PFSK-1 (cell line): ENCODE measurements at regions not wholly inside any gene's neighbourhood (a gene's known extent, or its start where the extent isn't known, plus 50 kb on each side); places are given as distances from the start of the nearest gene placed in this dataset.

Experiments
- FOXP2 ChIP-seq: optimal IDR thresholded peaks from 2 replicates; pipeline ENCODE3; 2011; ENCODE audit warnings: borderline replicate concordance, control low read depth, inconsistent platforms; ENCODE audit not compliant: insufficient read depth; ENCODE audit errors: extremely low read length, extremely low read depth
- POLR2AphosphoS5 ChIP-seq: IDR thresholded peaks from 2 replicates; pipeline ENCODE4 v1.6.1; 2012; ENCODE audit warnings: low read depth, mild to moderate bottlenecking, control low read depth, low read length, moderate library complexity
- REST ChIP-seq, 2 experiments: IDR thresholded peaks; 2 replicates each; pipeline versions ENCODE4 v1.6.1 to v1.8.0; 2011 to 2012; ENCODE audit warnings: low read depth in 2 of 2, low read length in 2 of 2, control low read depth in 1 of 2, inconsistent platforms in 1 of 2, mild to moderate bottlenecking in 1 of 2, moderate library complexity in 1 of 2; ENCODE audit not compliant: insufficient read depth in 1 of 2
- SIN3A ChIP-seq: IDR thresholded peaks from 2 replicates; pipeline ENCODE4 v1.6.1; 2012; ENCODE audit warnings: mild to moderate bottlenecking, low read length, moderate library complexity, borderline replicate concordance; ENCODE audit not compliant: insufficient read depth
- TAF1 ChIP-seq: IDR thresholded peaks from 2 replicates; pipeline ENCODE4 v1.6.1; 2012; ENCODE audit warnings: low read length, control low read depth, borderline replicate concordance; ENCODE audit not compliant: insufficient read depth

DNA sequence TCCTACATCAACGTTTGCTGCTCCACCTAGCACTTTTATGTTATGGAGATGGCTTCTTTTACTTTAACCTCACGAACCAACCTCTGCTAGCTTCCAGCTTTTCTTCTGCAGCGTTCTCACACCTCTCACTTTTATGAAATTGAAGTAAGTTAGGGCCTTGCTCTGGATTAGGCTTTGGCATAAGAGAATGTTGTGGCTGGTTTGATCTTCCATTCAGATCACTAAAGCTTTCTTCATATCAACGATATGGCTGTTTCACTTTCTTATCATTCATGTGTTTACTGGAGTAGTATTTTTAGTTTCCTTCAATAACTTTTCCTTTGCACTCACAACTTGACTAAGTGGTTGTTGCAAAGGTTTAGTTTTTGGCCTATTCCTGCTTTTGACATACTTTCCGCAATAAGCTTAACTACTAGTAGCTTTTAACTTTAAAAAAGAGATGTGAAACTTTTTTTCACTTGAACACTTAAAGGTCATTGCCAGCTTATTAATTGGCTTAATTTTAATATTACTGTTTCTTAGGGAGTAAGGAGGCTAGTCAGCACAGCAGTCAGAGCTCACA is 60.0 kb upstream of the SPRY2 start:
- no peak for TF ChIP-seq SIN3A
- TF ChIP-seq TAF1, result no peak
- TF ChIP-seq REST (IDR thresholded peaks at IDR 0.05; ENCODE audit: insufficient read depth in 1 of 2, low read depth in 2 of 2, low read length in 2 of 2), result no peak
- no peak for TF ChIP-seq POLR2AphosphoS5
- no peak for TF ChIP-seq FOXP2

DNA sequence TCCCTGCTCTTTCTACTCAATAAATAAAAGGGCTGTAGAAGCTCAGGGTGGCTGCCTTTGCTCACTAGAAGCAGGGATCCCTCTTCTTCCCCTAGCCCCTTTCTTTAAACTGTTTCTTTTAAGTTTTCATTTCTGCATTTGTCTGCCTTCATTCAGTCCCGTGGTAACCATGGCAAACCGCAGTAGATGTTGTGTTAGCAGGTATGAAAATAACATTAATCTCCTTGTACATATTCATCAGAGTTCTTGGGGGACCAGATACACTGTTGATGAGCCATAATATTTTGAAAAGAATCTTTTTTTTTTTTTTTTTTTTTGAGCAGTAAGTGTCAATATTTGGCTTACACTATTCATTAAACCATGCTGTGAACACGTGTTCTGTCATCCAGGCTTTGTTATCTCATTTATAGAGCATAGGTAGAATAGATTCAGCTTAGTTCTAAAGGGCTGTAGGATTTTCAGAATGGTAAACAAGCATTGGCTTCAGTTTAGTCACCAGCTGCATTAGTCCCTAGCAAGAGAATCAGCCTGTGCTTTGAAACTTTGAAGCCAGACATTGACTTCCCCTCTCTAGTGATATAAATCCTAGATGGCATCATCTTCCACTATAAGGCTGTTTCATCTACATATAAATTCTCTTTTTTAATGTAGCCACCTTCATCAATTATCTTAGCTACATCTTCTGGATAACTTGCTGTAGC is 59.4 kb upstream of the SPRY2 start:
- TF ChIP-seq TAF1, result no peak
- TF ChIP-seq FOXP2, result no peak
- TF ChIP-seq REST (IDR thresholded peaks at IDR 0.05; ENCODE audit: insufficient read depth in 1 of 2, low read depth in 2 of 2, low read length in 2 of 2), result no peak
- TF ChIP-seq SIN3A, result no peak
- TF ChIP-seq POLR2AphosphoS5, result no peak

DNA sequence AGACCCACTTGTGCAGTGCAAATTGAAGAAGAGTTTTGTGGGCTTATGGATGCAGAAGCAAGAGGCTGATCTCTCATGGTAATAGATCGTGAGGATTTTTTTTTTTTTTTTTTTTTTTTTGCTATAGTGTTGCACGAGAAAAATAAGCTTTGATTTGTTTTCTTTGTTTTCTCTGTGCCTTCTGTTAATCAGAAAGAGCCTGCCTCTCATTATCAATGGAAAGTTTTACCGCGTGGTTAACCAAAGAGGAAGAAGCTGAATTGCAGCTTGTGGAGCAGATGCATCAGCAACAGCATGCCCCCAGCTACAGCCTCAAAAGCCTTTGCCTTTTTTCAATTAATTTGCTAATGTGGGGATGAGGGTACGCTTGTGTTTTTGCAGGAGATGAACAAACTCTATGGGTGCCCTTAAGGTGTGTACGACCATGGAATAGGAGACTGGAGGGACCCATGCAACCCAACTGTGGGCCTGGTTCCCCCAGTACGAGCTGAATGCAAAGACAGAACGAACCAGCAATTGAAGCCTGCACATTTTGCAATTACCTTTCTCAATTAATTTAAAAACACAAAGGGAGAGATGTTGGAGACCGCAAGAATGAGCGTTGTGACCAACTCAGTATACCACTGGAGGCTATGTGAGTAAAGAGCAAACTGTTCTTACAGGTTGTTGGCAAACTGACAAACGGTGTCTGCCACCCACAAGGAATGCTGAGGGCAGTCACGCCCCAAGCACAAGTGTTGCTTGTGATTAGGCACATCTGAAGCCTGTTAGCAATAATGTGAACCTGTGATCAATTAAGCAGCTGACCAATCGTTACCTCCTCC is 58.6 kb upstream of the SPRY2 start:
- no peak for TF ChIP-seq FOXP2
- no peak for TF ChIP-seq POLR2AphosphoS5
- no peak for TF ChIP-seq REST (IDR thresholded peaks at IDR 0.05; ENCODE audit: insufficient read depth in 1 of 2, low read depth in 2 of 2, low read length in 2 of 2)
- no peak for TF ChIP-seq SIN3A
